Urothelium cell line (cell line): ENCODE measurements at regions not wholly inside any gene's neighbourhood (a gene's known extent, or its start where the extent isn't known, plus 50 kb on each side); places are given as distances from the start of the nearest gene placed in this dataset.

ENCODE experiments used
- DNase-seq: peaks from one replicate; pipeline ENCODE4 v3.0.0; 2011; ENCODE audit warnings: low spot score, mixed read lengths
- FAIRE-seq: peaks from 2 replicates; lab custom pipeline; 2011; peaks lifted over from hg19 to GRCh38; lab: Jason Lieb, UNC

- FAIRE-seq (no peak), DNase-seq (no peak)
These were observed 50.4 kb upstream of the GRIP2 start for GRCh38 chr3:14590569-14590968.

GRCh38 chr3:14592390-14592789, 52.2 kb upstream of the GRIP2 start:
- no peak for DNase-seq
- no peak for FAIRE-seq

- no peak for DNase-seq
- no peak for FAIRE-seq
These were observed 52.7 kb upstream of the GRIP2 start for GRCh38 chr3:14592836-14593235.

GRCh38 chr3:14594234-14594633, 54.1 kb upstream of the GRIP2 start:
- FAIRE-seq (no peak), DNase-seq (no peak)

GRCh38 chr3:14595561-14595960, 55.4 kb upstream of the GRIP2 start:
- FAIRE-seq (no peak), DNase-seq (no peak)

GRCh38 chr3:14597266-14597665, 54.3 kb upstream of the CCDC174 start:
- DNase-seq (no peak), FAIRE-seq (no peak)

- DNase-seq (peak; percentile 61), FAIRE-seq (no peak)
These were observed 53.4 kb upstream of the CCDC174 start for GRCh38 chr3:14598143-14598569.

- FAIRE-seq = no peak
- no peak for DNase-seq
These were observed 52.1 kb upstream of the CCDC174 start for GRCh38 chr3:14599488-14599887.

- FAIRE-seq = no peak
- DNase-seq = no peak
These were observed 51.5 kb upstream of the CCDC174 start for GRCh38 chr3:14600075-14600474.

GRCh38 chr3:14600856-14601610, 50.5 kb upstream of the CCDC174 start:
- DNase-seq (no peak), FAIRE-seq (peak; percentile 90)

GRCh38 chr3:14601692-14602005, 49.9 kb upstream of the CCDC174 start:
- FAIRE-seq (no peak), DNase-seq (no peak)
